Epithelial cell of esophagus (primary cell): ENCODE measurements at regions not wholly inside any gene's neighbourhood (a gene's known extent, or its start where the extent isn't known, plus 50 kb on each side); places are given as distances from the start of the nearest gene placed in this dataset.

Source experiments
- DNase-seq: peaks from one replicate; pipeline ENCODE4 v3.0.0; 2010; ENCODE audit warnings: low read depth
- H3K4me3 ChIP-seq: 2 replicates; pipeline ENCODE4 v1.5.1; 2011; ENCODE audit warnings: mild to moderate bottlenecking, low read length, control low read depth
- CTCF ChIP-seq: IDR thresholded peaks from 2 replicates; pipeline ENCODE4 v1.5.1; 2011; ENCODE audit warnings: low read depth, mild to moderate bottlenecking, low read length, control low read depth, inconsistent platforms; ENCODE audit not compliant: insufficient read depth; ENCODE audit errors: missing control alignments

GRCh38 chr11:129723146-129723760, 92.4 kb upstream of the TMEM45B start:
- no peak for DNase-seq
- H3K4me3 ChIP-seq, result no peak overlapping the region
- TF ChIP-seq CTCF, result no peak

- TF ChIP-seq CTCF, result no peak
- DNase-seq, result no peak
- H3K4me3 ChIP-seq, result no peak overlapping the region
Measured at GRCh38 chr11:129723761-129724162, 91.9 kb upstream of the TMEM45B start.

- TF ChIP-seq CTCF, result no peak
- no peak overlapping the region for H3K4me3 ChIP-seq
- DNase-seq, result peak; percentile 52
Measured at GRCh38 chr11:129724866-129725265, 90.8 kb upstream of the TMEM45B start.

GRCh38 chr11:129726179-129726578, 89.5 kb upstream of the TMEM45B start:
- no peak for TF ChIP-seq CTCF
- H3K4me3 ChIP-seq, result no peak overlapping the region
- no peak for DNase-seq

GRCh38 chr11:129728581-129728980, 87.1 kb upstream of the TMEM45B start:
- TF ChIP-seq CTCF, result no peak
- H3K4me3 ChIP-seq, result no peak overlapping the region
- peak; percentile 64 for DNase-seq

GRCh38 chr11:129729216-129729615, 86.4 kb upstream of the TMEM45B start:
- no peak for TF ChIP-seq CTCF

GRCh38 chr11:129729823-129730222, 85.8 kb upstream of the TMEM45B start:
- no peak for DNase-seq
- H3K4me3 ChIP-seq, result no peak overlapping the region
- TF ChIP-seq CTCF, result no peak

More at GRCh38 chr11:129729216-129729615, 86.4 kb upstream of the TMEM45B start:
- DNase-seq, result no peak
- no peak overlapping the region for H3K4me3 ChIP-seq
